Suppressor macrophage treated with lipopolysaccharide for 4 hours (primary cell): ENCODE measurements at regions not wholly inside any gene's neighbourhood (a gene's known extent, or its start where the extent isn't known, plus 50 kb on each side); places are given as distances from the start of the nearest gene placed in this dataset.
A peak's percentile ranks its signal among the peaks of the same experiment; 100 is the strongest.
"Not testable (repeated sequence)": the region's sequence is repeated elsewhere in the genome, so short reads cannot be mapped to it uniquely, and the experiment has no call there.

Source experiments
- DNase-seq: peaks from one replicate; pipeline ENCODE4 v3.0.0-alpha.2; 2020

DNA sequence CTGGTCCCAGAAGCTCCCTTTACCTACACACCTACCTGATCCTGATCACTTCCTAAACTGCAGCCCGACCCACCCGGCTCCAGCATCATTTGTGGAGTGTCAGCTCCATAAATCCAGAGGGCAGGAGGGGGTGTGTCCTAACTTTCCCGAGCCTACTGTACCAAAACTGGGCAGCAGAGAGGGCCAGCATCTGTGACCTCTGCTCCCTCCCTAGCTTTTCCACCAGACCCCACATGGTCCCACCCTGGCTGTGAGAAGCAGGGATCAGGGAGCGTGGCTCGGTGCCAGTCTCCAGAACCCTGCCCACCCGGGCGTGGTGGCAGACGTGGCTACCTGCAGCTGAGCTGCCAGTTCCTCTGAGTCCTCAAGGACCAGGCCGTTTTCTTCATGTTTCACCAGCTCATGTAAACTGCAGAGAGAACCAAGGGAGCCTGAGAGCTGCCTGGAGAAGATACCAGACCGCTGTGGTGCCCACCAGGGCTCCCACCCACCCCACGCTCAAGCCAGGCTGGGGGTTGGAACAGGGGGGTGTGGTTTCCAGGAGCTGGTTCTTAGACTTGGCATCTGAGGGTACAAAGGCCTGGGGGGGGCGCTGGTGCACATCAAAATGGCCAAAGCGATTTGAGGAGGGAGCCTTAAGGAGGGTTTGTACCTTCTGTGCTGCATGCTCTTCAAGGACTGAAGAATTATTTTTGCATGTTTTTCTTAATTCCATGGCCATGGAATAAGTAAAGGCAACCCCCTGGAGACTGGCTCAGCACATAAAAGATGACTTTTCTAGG is 76.7 kb upstream of the DRD5 start:
- DNase-seq = no peak

DNA sequence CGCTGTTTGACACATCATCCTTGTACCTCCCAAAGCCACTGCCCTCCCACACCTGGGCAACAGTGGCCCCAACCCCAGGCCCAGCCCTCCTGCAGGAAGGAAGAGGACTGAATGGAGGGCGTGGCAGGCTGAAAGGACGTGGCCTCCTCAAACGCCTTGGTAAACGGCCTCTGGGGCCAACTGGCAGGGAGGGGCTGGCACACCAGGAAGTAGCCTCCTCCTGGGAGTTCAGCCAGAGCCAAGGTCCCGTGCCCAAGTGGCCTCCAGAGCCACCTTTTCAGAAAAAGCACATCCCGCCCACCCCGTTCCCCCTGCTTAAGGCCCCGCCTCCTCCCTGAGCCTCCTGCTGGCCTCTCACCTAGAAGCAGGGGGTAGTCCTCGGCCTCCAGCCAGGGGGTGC is 74.2 kb upstream of the DRD5 start:
- DNase-seq = not testable (repeated sequence)

GRCh38 chr4:9707936-9708335 is 73.5 kb upstream of the DRD5 start:
- not testable (repeated sequence) for DNase-seq

DNA sequence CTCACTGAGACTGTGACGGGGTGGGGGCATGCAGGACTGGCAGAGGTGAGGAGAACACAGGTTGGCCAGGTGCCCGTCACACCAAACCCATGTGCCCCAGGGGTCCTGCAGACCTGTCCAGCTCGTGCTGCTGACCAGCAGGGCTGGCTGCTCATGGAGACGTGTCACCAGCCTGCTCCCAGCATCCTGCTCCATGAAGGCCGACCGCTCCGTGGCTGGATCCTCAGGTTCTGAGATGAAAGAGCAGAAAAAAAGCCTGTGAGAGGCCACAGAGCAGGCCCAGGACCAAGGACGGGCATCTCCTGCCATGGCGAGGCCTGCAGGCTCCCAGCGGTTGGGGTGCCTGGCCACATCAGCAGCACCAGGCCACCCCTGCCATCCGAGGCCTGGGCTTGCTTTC is 71.7 kb upstream of the DRD5 start:
- no peak for DNase-seq

- not testable (repeated sequence) for DNase-seq
Observed at GRCh38 chr4:9715271-9715670, 66.2 kb upstream of the DRD5 start.

- DNase-seq = no peak
Observed at GRCh38 chr4:9716093-9716492, 65.3 kb upstream of the DRD5 start.

DNA sequence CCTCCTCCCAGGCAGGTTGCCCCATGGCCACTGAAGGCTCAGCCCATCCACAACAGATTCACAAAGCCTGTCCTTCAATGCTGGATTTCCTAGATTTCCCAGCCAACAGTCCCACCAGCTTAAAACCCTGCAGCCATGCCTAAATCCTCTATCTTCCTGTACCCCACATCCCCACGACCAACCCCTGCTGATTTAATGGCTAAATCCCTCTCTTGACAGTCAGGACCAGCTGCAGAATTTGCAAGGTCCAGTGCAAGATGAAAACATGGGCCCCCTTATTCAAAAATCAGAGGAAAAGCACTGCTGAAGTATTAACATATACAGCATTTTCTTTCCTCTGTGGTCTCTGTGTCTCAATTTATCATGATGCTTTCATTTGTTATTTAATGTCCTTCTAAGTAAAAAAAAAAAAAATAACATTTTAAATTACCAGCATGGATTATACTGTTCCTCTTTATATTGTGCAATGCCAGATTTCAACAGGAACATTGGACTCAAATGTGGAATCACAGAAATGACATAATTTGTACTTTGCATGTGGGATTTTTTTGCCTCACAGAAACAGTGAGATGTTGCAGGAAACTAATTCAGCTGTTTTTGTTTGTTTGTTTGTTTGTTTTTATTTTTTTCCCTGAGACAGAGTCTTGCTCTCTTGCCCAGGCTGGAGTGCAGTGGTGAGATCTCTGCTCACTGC is 63.0 kb upstream of the DRD5 start:
- peak; percentile 63 for DNase-seq

GRCh38 chr4:9722131-9722530 is 59.3 kb upstream of the DRD5 start:
- not testable (repeated sequence) for DNase-seq
